Gastroesophageal sphincter (tissue), 3 donors: ENCODE measurements at regions not wholly inside any gene's neighbourhood (a gene's known extent, or its start where the extent isn't known, plus 50 kb on each side); places are given as distances from the start of the nearest gene placed in this dataset.

Source experiments
- POLR2A ChIP-seq, 2 donors: fragments of 450-650 bp; IDR thresholded peaks; one replicate each; pipeline ENCODE4 v1.6.1; 2017; ENCODE audit warnings: antibody characterized with exemption in 2 of 2, mild to moderate bottlenecking in 2 of 2, moderate library complexity in 1 of 2
- TF ChIP-seq, protein P1 (sequence below), 4 experiments: fragments of 200-600 bp in 2 of 4; fragments of 450-650 bp in 2 of 4; sonication (generic) in 1 of 4; IDR thresholded peaks; one replicate each; pipeline ENCODE4 v1.5.1; 2017 to 2019; ENCODE audit warnings: antibody characterized with exemption in 4 of 4, mild to moderate bottlenecking in 2 of 4, moderate library complexity in 2 of 4

DNA sequence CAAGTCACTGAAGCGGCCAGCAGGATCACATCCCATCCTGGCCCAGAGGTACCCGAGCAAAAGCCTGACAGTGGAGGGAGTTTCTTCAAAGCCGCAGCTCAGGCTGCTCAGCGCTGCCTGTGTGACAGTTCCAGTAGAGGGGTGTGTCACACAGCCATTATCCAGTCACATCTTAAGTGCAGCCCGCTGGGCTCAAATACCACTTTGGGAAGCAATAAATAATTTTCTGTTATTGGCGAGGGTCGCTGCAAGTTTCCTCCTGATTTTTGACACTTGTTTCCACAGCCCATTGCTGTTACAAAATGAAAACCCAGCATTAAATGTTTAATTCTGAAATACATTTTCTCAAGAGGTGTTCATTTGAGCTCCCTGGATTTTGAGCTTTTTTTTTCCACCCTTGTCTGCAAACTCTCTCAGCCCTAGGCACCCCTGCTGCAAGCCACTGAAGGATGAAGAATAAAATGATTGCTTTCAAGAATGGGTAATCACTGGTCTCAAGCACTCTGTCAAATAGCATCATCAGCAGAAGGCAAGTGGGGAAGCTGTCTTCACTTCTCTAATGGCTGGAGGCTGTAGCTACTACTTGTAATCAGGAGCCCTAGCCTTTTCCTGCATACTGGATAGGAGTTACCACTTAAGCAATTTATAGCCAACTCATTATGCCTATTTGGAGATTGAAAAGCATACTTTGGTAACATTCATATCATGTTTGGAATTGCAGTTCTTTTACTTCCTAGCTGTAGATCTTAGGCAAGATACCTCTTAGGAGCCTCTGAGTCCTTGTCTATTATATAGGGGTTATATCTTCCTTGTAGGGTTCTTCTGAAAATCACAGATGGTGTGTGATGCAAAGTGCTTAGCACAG, 373.7 kb downstream of the METTL15 start:
- TF ChIP-seq, protein P1, sequence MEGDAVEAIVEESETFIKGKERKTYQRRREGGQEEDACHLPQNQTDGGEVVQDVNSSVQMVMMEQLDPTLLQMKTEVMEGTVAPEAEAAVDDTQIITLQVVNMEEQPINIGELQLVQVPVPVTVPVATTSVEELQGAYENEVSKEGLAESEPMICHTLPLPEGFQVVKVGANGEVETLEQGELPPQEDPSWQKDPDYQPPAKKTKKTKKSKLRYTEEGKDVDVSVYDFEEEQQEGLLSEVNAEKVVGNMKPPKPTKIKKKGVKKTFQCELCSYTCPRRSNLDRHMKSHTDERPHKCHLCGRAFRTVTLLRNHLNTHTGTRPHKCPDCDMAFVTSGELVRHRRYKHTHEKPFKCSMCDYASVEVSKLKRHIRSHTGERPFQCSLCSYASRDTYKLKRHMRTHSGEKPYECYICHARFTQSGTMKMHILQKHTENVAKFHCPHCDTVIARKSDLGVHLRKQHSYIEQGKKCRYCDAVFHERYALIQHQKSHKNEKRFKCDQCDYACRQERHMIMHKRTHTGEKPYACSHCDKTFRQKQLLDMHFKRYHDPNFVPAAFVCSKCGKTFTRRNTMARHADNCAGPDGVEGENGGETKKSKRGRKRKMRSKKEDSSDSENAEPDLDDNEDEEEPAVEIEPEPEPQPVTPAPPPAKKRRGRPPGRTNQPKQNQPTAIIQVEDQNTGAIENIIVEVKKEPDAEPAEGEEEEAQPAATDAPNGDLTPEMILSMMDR (IDR thresholded peaks at IDR 0.05): no peak
- no peak for TF ChIP-seq POLR2A (IDR thresholded peaks at IDR 0.05)
